ENCODE measurements at regions not wholly inside any gene's neighbourhood (a gene's known extent, or its start where the extent isn't known, plus 50 kb on each side); places are given as distances from the start of the nearest gene placed in this dataset.
"Not testable (repeated sequence)": the region's sequence is repeated elsewhere in the genome, so short reads cannot be mapped to it uniquely, and the experiment has no call there.

- TF ChIP-seq, protein P1, sequence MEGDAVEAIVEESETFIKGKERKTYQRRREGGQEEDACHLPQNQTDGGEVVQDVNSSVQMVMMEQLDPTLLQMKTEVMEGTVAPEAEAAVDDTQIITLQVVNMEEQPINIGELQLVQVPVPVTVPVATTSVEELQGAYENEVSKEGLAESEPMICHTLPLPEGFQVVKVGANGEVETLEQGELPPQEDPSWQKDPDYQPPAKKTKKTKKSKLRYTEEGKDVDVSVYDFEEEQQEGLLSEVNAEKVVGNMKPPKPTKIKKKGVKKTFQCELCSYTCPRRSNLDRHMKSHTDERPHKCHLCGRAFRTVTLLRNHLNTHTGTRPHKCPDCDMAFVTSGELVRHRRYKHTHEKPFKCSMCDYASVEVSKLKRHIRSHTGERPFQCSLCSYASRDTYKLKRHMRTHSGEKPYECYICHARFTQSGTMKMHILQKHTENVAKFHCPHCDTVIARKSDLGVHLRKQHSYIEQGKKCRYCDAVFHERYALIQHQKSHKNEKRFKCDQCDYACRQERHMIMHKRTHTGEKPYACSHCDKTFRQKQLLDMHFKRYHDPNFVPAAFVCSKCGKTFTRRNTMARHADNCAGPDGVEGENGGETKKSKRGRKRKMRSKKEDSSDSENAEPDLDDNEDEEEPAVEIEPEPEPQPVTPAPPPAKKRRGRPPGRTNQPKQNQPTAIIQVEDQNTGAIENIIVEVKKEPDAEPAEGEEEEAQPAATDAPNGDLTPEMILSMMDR (conservative IDR thresholded peaks at IDR 0.05; ENCODE audit: low read depth, low read length), result not testable (repeated sequence)
- not testable (repeated sequence) for TF ChIP-seq RCOR1 (IDR thresholded peaks at IDR 0.05; ENCODE audit: insufficient replicate concordance, low read length); USF2 (IDR thresholded peaks at IDR 0.05; ENCODE audit: low read depth, low read length); RAD21 (IDR thresholded peaks at IDR 0.05; ENCODE audit: low read length)
These were observed 94.2 kb downstream of the VPREB1 start for GRCh38 chr22:22338778-22339177.

Data from IMR-90 (cell line).